OCI-LY1 (cell line): ENCODE measurements at regions not wholly inside any gene's neighbourhood (a gene's known extent, or its start where the extent isn't known, plus 50 kb on each side); places are given as distances from the start of the nearest gene placed in this dataset.

Experiments used
- H2AFZ ChIP-seq: fragments of 200-600 bp; sonication (generic), shearing (Covaris generic); 2 replicates; pipeline ENCODE4 v1.6.0; 2014; ENCODE audit warnings: antibody characterized with exemption, mild to moderate bottlenecking, low read length
- H3F3A ChIP-seq: fragments of 200-600 bp; sonication (generic), shearing (Covaris generic); 2 replicates; pipeline ENCODE4 v1.6.0; 2014; ENCODE audit warnings: mild to moderate bottlenecking, antibody characterized with exemption, low read length, moderate library complexity; ENCODE audit not compliant: insufficient read depth
- H3K27ac ChIP-seq: fragments of 200-600 bp; sonication (generic); 2 replicates; pipeline ENCODE4 v1.5.1; 2014; ENCODE audit warnings: low read length, mixed run types, mild to moderate bottlenecking, low read depth; ENCODE audit not compliant: poor library complexity, severe bottlenecking
- H3K27me3 ChIP-seq: fragments of 200-600 bp; sonication (generic); 2 replicates; pipeline ENCODE4 v1.6.0; 2014; ENCODE audit warnings: antibody characterized with exemption, mild to moderate bottlenecking, low read length, moderate library complexity; ENCODE audit not compliant: insufficient read depth
- H3K36me3 ChIP-seq: fragments of 200-600 bp; sonication (generic); 2 replicates; pipeline ENCODE4 v1.6.1; 2014; ENCODE audit warnings: mild to moderate bottlenecking, antibody characterized with exemption, low read length, moderate library complexity, mixed read lengths; ENCODE audit not compliant: insufficient read depth
- H3K4me1 ChIP-seq: fragments of 200-600 bp; sonication (generic); 2 replicates; pipeline ENCODE4 v1.5.1; 2014; ENCODE audit warnings: mild to moderate bottlenecking, low read length, moderate library complexity; ENCODE audit not compliant: insufficient read depth, severe bottlenecking
- H3K4me2 ChIP-seq: fragments of 200-600 bp; sonication (generic), shearing (Covaris generic); 2 replicates; pipeline ENCODE4 v1.6.1; 2014; ENCODE audit warnings: low read length
- H3K4me3 ChIP-seq: fragments of 200-600 bp; sonication (generic); 2 replicates; pipeline ENCODE4 v1.5.1; 2014; ENCODE audit warnings: low read length, low read depth, mild to moderate bottlenecking, mixed read lengths; ENCODE audit not compliant: poor library complexity, severe bottlenecking
- H3K79me2 ChIP-seq: fragments of 200-600 bp; shearing (Covaris generic); 2 replicates; pipeline ENCODE4 v1.6.1; 2016; ENCODE audit warnings: mixed run types, low read length, mixed read lengths; ENCODE audit not compliant: insufficient read depth
- H3K9ac ChIP-seq: fragments of 200-600 bp; sonication (generic), shearing (Covaris generic); 2 replicates; pipeline ENCODE4 v1.6.1; 2014; ENCODE audit warnings: mild to moderate bottlenecking, low read length, mixed read lengths
- H3K9me2 ChIP-seq: fragments of 200-600 bp; sonication (generic), shearing (Covaris generic); 2 replicates; pipeline ENCODE4 v1.6.1; 2014; ENCODE audit warnings: low read depth, mild to moderate bottlenecking, low read length, mixed read lengths
- H3K9me3 ChIP-seq: fragments of 200-600 bp; shearing (Covaris generic); 2 replicates; pipeline ENCODE4 v1.6.1; 2014; ENCODE audit warnings: low read length, mixed read lengths
- H4K20me1 ChIP-seq: fragments of 200-600 bp; sonication (generic), shearing (Covaris generic); 2 replicates; pipeline ENCODE4 v1.6.0; 2016; ENCODE audit warnings: mild to moderate bottlenecking, low read length; ENCODE audit not compliant: insufficient read depth
- CTCF ChIP-seq: fragments of 200-600 bp; sonication (generic), shearing (Covaris generic); IDR thresholded peaks from 2 replicates; pipeline ENCODE4 v1.5.1; 2017; ENCODE audit warnings: mild to moderate bottlenecking, antibody characterized with exemption, low read length, moderate library complexity, mixed read lengths
- EZH2 ChIP-seq: fragments of 200-600 bp; sonication (generic), shearing (Covaris generic); IDR thresholded peaks from 2 replicates; pipeline ENCODE4 v1.8.0; 2017; ENCODE audit warnings: borderline replicate concordance, mixed run types, mild to moderate bottlenecking, antibody characterized with exemption, low read length, moderate library complexity, mixed read lengths

GRCh38 chr15:93986400-93986984 lies 244.9 kb upstream of the MCTP2 start:
- no peak overlapping the region for H3K9ac ChIP-seq
- H3K27me3 ChIP-seq, result no peaks in the 10 kb centered on the region
- H3K79me2 ChIP-seq, result no peaks in the 10 kb centered on the region
- no peak overlapping the region for H3K27ac ChIP-seq
- no peaks in the 10 kb centered on the region for H3K9me2 ChIP-seq
- H3F3A ChIP-seq, result no peaks in the 10 kb centered on the region
- TF ChIP-seq CTCF (no peak), EZH2 (no peak)
- no peaks in the 10 kb centered on the region for H3K9me3 ChIP-seq
- no peak overlapping the region for H3K4me3 ChIP-seq
- no peaks in the 10 kb centered on the region for H3K4me1 ChIP-seq
- no peak overlapping the region for H2AFZ ChIP-seq
- H4K20me1 ChIP-seq, result no peaks in the 10 kb centered on the region
- H3K4me2 ChIP-seq, result no peak overlapping the region
- no peaks in the 10 kb centered on the region for H3K36me3 ChIP-seq

GRCh38 chr15:93985925-93986324 lies 245.4 kb upstream of the MCTP2 start:
- Histone ChIP-seq H3K36me3 (no peaks in the 10 kb centered on the region), H3K27ac (no peak overlapping the region), H3K9me2 (no peaks in the 10 kb centered on the region), H3K4me3 (no peak overlapping the region), H3K79me2 (no peaks in the 10 kb centered on the region), H3K9ac (no peak overlapping the region), H3K4me2 (no peak overlapping the region), H2AFZ (no peak overlapping the region), H3K27me3 (no peaks in the 10 kb centered on the region), H3F3A (no peaks in the 10 kb centered on the region), H3K9me3 (no peaks in the 10 kb centered on the region), H3K4me1 (no peaks in the 10 kb centered on the region), H4K20me1 (no peaks in the 10 kb centered on the region)
- TF ChIP-seq CTCF, result no peak
- no peak for TF ChIP-seq EZH2

- H3K9ac ChIP-seq, result no peak overlapping the region
- no peaks in the 10 kb centered on the region for H3K9me3 ChIP-seq
- no peak overlapping the region for H3K4me3 ChIP-seq
- no peaks in the 10 kb centered on the region for H3K79me2 ChIP-seq
- no peaks in the 10 kb centered on the region for H3F3A ChIP-seq
- H3K27me3 ChIP-seq, result no peaks in the 10 kb centered on the region
- H3K4me1 ChIP-seq, result no peaks in the 10 kb centered on the region
- no peak overlapping the region for H3K4me2 ChIP-seq
- no peak overlapping the region for H2AFZ ChIP-seq
- no peaks in the 10 kb centered on the region for H3K36me3 ChIP-seq
- no peak overlapping the region for H3K27ac ChIP-seq
- no peak for TF ChIP-seq EZH2
- no peaks in the 10 kb centered on the region for H3K9me2 ChIP-seq
- H4K20me1 ChIP-seq, result no peaks in the 10 kb centered on the region
Observed at GRCh38 chr15:93985176-93985575, 246.2 kb upstream of the MCTP2 start.

- H3K9ac ChIP-seq, result no peak overlapping the region
- H3K4me1 ChIP-seq, result no peaks in the 10 kb centered on the region
- no peak overlapping the region for H2AFZ ChIP-seq
Observed at GRCh38 chr15:93983526-93983925, 247.8 kb upstream of the MCTP2 start.

More at GRCh38 chr15:93983526-93983925, 247.8 kb upstream of the MCTP2 start:
- H4K20me1 ChIP-seq, result no peaks in the 10 kb centered on the region
- H3K27me3 ChIP-seq, result no peaks in the 10 kb centered on the region
- no peaks in the 10 kb centered on the region for H3K79me2 ChIP-seq
- H3K36me3 ChIP-seq, result no peaks in the 10 kb centered on the region
- H3K27ac ChIP-seq, result no peak overlapping the region
- no peaks in the 10 kb centered on the region for H3K9me3 ChIP-seq
- H3K9me2 ChIP-seq, result no peaks in the 10 kb centered on the region
- TF ChIP-seq EZH2 (no peak), CTCF (no peak)
- no peaks in the 10 kb centered on the region for H3F3A ChIP-seq
- no peak overlapping the region for H3K4me2 ChIP-seq
- no peak overlapping the region for H3K4me3 ChIP-seq
